Fibroblast of lung (primary cell): ENCODE measurements at regions not wholly inside any gene's neighbourhood (a gene's known extent, or its start where the extent isn't known, plus 50 kb on each side); places are given as distances from the start of the nearest gene placed in this dataset.

Experiments
- CTCF ChIP-seq, 2 donors: IDR thresholded peaks in 1 of 2; conservative IDR thresholded peaks in 1 of 2; 1 replicate in 1 of 2; 2 replicates in 1 of 2; pipeline ENCODE4 v1.5.1; 2011 to 2012; ENCODE audit warnings: low read length in 2 of 2, control low read depth in 1 of 2, inconsistent platforms in 1 of 2, low read depth in 1 of 2, mild to moderate bottlenecking in 1 of 2
- EZH2 ChIP-seq: IDR thresholded peaks from 2 replicates; pipeline ENCODE4 v1.5.1; 2012; ENCODE audit warnings: low read length, control low read depth, mild to moderate bottlenecking; ENCODE audit errors: missing control alignments

- no peak for TF ChIP-seq CTCF (conservative IDR thresholded peaks at IDR 0.05 in 1 of 2, IDR thresholded peaks at IDR 0.05 in 1 of 2; ENCODE audit: low read depth in 1 of 2, low read length in 2 of 2)
- no peak for TF ChIP-seq EZH2
Measured at GRCh38 chr4:77471821-77472495, 133.7 kb upstream of the CXCL13 start.
